HG03342 (cell line): ENCODE measurements at regions not wholly inside any gene's neighbourhood (a gene's known extent, or its start where the extent isn't known, plus 50 kb on each side); places are given as distances from the start of the nearest gene placed in this dataset.

ENCODE experiments used
- ATAC-seq: cut with Tn5 transposase; IDR thresholded peaks from one replicate; pipeline ENCODE4 v1.9.1; 2021; ENCODE audit warnings: mild to moderate bottlenecking, moderate library complexity; ENCODE audit not compliant: unreplicated experiment

DNA sequence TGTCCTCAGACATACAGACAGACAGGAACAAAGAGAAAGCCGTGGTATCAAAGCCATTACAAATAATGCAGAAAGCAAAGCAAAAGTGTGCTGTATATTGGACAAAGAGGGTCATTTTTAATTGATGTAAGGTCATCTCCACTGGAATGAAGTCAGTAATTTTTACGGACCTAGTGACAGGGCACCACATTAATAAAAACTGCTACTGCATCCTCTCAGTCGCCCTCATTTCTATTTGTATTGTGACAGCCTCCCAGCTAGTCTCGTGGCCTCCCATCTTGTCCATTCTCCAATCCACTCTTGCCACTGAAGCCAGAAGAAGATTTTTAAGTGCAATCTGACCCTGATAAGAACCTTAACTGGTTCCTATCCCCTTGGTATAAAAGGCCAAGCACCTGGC lies 132.4 kb downstream of the NUAK1 start:
- ATAC-seq: no peak

DNA sequence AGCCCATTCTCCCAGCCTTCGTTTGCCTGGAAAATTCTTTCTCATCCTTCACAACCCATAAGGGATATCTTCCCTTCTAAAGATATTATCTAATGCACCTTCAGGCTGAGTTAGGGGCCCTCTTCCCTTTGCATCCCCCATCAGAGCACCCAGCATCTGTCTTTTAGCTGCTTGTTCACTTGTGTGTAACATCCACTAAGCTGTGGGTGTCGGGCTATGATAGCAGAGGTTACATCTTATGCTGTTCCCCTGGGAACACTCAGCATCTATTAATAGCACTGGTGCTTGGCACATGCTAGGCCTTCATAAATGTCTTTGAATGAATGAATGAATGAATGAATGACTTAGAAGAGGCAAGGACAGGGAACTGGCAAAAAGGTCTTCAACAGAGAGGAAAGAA lies 131.8 kb downstream of the NUAK1 start:
- no peak for ATAC-seq

DNA sequence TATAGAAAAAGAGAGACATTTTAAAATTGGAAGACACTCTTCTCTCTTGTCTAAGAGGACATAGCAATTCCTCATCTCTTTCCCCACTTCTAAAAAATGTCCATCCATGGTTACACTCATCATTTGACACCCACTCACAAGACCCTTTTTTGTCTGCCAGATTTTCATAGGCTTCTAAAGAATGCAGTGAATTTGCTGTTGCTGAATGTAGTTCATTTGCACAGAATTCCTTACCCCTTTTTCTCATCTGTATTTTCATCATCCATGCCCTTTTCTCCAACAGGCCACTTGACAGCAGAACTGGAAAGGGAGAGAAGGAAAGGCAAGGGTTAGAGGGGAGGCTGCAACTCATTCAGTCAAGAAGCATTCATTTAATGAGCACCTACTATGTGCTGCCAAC lies 128.0 kb downstream of the NUAK1 start:
- ATAC-seq: no peak
